ENCODE measurements at regions not wholly inside any gene's neighbourhood (a gene's known extent, or its start where the extent isn't known, plus 50 kb on each side); places are given as distances from the start of the nearest gene placed in this dataset.

DNA sequence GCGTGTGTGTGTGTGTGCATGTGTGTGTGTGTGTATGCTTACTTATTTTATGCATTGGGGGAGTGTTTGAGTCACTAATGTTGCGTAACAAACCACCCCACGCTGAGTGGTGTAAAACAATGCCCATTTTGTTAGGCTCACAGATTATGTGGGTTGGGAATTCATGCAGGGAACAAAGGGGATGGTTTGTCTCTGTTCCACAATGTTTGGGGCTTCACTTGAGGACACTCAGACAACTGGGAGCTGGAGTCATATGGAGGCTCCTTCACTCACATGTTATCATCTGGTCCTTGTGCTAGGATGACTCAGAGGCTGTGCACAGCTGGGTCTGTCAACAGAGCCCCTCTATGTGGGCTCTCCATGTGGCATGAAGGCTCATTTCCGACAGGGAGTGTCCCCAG is 51.3 kb upstream of the LARGE1 start:
- no peak for DNase-seq (ENCODE audit: low spot score)
- H3K4me1 ChIP-seq: no peaks in the 10 kb centered on the region
- peaks cover 0 to 4% of the 10 kb centered on the region in 2 donors for H3K9me3 ChIP-seq
- no peaks in the 10 kb centered on the region for H3K36me3 ChIP-seq
- no peaks in the 10 kb centered on the region for H3K27me3 ChIP-seq
- no peak overlapping the region for H3K27ac ChIP-seq
- TF ChIP-seq, protein P1, sequence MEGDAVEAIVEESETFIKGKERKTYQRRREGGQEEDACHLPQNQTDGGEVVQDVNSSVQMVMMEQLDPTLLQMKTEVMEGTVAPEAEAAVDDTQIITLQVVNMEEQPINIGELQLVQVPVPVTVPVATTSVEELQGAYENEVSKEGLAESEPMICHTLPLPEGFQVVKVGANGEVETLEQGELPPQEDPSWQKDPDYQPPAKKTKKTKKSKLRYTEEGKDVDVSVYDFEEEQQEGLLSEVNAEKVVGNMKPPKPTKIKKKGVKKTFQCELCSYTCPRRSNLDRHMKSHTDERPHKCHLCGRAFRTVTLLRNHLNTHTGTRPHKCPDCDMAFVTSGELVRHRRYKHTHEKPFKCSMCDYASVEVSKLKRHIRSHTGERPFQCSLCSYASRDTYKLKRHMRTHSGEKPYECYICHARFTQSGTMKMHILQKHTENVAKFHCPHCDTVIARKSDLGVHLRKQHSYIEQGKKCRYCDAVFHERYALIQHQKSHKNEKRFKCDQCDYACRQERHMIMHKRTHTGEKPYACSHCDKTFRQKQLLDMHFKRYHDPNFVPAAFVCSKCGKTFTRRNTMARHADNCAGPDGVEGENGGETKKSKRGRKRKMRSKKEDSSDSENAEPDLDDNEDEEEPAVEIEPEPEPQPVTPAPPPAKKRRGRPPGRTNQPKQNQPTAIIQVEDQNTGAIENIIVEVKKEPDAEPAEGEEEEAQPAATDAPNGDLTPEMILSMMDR (IDR thresholded peaks at IDR 0.05): no peak
- no peak overlapping the region for H3K4me3 ChIP-seq

GRCh38 chr22:33975841-33976240 is 55.6 kb upstream of the LARGE1 start:
- no peak overlapping the region for H3K27ac ChIP-seq
- H3K4me1 ChIP-seq: no peaks in the 10 kb centered on the region
- no peaks in the 10 kb centered on the region for H3K36me3 ChIP-seq
- H3K9me3 ChIP-seq: peaks cover 0 to 4% of the 10 kb centered on the region in 2 donors
- H3K4me3 ChIP-seq: no peak overlapping the region
- no peak for DNase-seq (ENCODE audit: low spot score)
- TF ChIP-seq, protein P1 (IDR thresholded peaks at IDR 0.05): no peak
- H3K27me3 ChIP-seq: no peaks in the 10 kb centered on the region

DNA sequence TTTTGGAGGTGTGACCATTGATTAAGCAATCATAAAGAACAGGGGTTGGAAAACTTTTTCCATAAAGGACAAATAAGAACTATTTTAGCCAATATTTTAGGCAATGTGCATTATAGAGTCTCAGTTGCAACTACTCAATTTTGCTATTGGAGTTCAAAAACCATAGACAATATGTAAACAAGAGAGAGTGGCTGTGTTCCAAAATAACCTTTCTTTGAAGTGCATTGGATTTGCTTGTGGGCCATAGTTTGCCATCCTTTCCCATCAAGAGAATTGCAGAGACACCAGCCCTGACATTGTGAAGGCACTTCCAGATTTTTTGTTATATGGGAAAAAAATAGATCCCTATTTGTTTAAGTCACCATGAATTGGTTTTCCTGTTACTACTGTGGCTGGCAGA is 63.3 kb upstream of the LARGE1 start:
- Histone ChIP-seq H3K4me3 (no peak overlapping the region), H3K9me3 (no peaks in the 10 kb centered on the region), H3K27ac (no peak overlapping the region), H3K4me1 (no peaks in the 10 kb centered on the region), H3K27me3 (no peaks in the 10 kb centered on the region), H3K36me3 (no peaks in the 10 kb centered on the region)
- TF ChIP-seq, protein P1 (IDR thresholded peaks at IDR 0.05): no peak
- DNase-seq (ENCODE audit: low spot score): no peak

GRCh38 chr22:33984211-33984610 is 63.9 kb upstream of the LARGE1 start:
- no peaks in the 10 kb centered on the region for H3K36me3 ChIP-seq
- no peaks in the 10 kb centered on the region for H3K9me3 ChIP-seq
- TF ChIP-seq, protein P1 (IDR thresholded peaks at IDR 0.05): no peak
- H3K4me1 ChIP-seq: no peaks in the 10 kb centered on the region
- H3K27ac ChIP-seq: no peak overlapping the region
- no peak overlapping the region for H3K4me3 ChIP-seq
- no peak for DNase-seq (ENCODE audit: low spot score)
- H3K27me3 ChIP-seq: no peaks in the 10 kb centered on the region

DNA sequence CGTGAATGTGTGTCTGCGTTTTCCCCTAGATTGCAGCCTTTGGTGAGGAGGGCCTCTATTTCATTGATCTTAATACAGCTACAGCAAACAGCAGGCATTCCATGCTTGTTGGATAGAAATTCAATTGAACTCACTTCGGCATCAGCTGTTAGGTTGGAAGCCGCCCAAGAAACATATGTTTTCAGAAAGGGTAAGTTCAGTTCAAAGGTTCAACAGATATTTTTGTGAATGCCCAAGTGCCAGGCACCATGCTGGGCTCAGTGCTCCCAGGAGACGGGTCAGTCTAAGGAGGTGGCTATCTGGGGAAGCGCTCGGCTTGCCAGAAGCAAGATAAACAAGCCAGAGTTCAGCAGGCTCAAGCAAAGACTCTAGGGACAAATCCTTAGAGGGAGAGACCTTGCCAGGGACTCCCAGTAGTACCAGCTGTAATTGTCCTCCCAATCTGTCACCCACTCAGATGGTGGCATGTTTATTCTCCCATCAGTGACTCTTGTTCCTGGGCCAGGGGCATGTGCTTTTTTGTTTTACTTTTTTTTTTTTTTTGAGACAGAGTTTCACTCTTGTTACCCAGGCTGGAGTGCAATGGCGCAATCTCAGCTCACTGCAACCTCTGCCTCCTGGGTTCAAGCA is 64.5 kb upstream of the LARGE1 start:
- no peak for DNase-seq (ENCODE audit: low spot score)
- H3K4me1 ChIP-seq: no peaks in the 10 kb centered on the region
- no peaks in the 10 kb centered on the region for H3K9me3 ChIP-seq
- TF ChIP-seq, protein P1 (IDR thresholded peaks at IDR 0.05): no peak
- H3K4me3 ChIP-seq: no peak overlapping the region
- no peak overlapping the region for H3K27ac ChIP-seq
- no peaks in the 10 kb centered on the region for H3K27me3 ChIP-seq
- H3K36me3 ChIP-seq: no peaks in the 10 kb centered on the region

- no peaks in the 10 kb centered on the region for H3K4me1 ChIP-seq
- no peak for DNase-seq (ENCODE audit: low spot score)
- H3K4me3 ChIP-seq: no peak overlapping the region
- TF ChIP-seq, protein P1 (IDR thresholded peaks at IDR 0.05): no peak
- no peaks in the 10 kb centered on the region for H3K36me3 ChIP-seq
- no peak overlapping the region for H3K27ac ChIP-seq
- H3K27me3 ChIP-seq: no peaks in the 10 kb centered on the region
- H3K9me3 ChIP-seq: no peaks in the 10 kb centered on the region
Observed at GRCh38 chr22:33985506-33985905, 65.2 kb upstream of the LARGE1 start.

All from right atrium auricular region (tissue), 2 donors.